GM10266 (cell line): ENCODE measurements at regions not wholly inside any gene's neighbourhood (a gene's known extent, or its start where the extent isn't known, plus 50 kb on each side); places are given as distances from the start of the nearest gene placed in this dataset.

ENCODE experiments used
- DNase-seq: peaks from one replicate; pipeline ENCODE4 v3.0.0; 2012; ENCODE audit errors: extremely low spot score
- TF ChIP-seq, protein P1 (sequence below): IDR thresholded peaks from 2 replicates; pipeline ENCODE4 v1.5.1; 2012; ENCODE audit warnings: mild to moderate bottlenecking, low read depth; ENCODE audit not compliant: control insufficient read depth, insufficient read depth; ENCODE audit errors: missing control alignments

DNA sequence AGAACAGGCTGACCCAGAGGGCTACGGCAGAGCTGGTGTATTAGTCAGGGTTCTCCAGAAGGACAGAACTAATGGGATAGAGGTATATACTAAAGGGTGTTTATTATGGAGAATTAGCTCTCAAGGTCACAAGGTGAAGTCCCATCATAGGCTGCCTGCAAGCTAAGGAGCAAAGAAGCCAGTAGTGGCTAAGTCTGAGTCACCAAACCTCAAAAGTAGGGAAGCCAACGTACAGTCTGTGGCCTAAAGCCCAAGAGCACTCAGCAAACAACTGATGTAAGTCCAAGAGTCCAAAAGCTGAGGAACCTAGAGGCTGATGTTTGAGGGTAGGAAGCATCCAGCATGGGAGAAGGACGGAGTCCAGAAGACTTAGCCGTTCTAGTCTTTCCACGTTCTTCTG, 179.2 kb downstream of the BACH1 start:
- TF ChIP-seq, protein P1, sequence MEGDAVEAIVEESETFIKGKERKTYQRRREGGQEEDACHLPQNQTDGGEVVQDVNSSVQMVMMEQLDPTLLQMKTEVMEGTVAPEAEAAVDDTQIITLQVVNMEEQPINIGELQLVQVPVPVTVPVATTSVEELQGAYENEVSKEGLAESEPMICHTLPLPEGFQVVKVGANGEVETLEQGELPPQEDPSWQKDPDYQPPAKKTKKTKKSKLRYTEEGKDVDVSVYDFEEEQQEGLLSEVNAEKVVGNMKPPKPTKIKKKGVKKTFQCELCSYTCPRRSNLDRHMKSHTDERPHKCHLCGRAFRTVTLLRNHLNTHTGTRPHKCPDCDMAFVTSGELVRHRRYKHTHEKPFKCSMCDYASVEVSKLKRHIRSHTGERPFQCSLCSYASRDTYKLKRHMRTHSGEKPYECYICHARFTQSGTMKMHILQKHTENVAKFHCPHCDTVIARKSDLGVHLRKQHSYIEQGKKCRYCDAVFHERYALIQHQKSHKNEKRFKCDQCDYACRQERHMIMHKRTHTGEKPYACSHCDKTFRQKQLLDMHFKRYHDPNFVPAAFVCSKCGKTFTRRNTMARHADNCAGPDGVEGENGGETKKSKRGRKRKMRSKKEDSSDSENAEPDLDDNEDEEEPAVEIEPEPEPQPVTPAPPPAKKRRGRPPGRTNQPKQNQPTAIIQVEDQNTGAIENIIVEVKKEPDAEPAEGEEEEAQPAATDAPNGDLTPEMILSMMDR: no peak
- DNase-seq: no peak

DNA sequence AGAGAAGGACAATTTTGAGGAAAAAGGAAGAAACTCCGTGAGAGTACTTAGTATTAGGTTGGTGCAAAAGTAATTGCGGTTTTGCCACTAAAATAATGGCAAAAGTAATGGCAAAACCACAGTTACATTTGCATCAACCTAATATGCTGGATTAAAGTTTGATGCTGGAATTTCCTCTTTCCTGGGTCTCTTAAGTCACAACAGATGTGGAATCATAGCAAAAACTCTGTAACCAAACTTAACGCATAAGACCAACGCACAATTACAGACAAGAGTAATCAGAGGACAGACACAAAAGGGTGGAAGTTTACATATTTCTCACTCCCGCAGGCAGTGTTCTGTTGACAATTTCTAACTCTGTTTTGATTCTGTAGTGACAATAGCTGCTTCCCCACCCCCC, 182.4 kb downstream of the BACH1 start:
- no peak for DNase-seq
- TF ChIP-seq, protein P1: no peak

DNA sequence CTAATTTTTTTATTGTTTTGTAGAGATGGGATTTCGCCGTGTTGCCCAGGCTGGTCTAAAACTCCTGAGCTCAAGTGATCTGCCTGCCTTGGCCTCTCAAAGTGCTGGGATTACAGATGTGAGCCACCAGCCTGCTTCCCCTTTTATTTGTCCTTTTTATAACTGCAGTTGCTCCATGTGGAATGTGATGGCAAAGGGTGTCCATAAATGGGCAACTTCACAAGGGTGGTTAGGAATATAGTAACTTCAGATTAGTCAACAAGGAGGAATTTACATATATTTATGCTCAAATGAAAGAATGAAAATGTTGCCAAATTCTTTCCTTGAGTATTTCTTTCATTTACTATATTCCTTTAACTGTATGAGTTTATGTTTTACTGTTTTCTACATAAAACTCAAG, 182.9 kb downstream of the BACH1 start:
- DNase-seq: no peak
- TF ChIP-seq, protein P1: no peak

DNA sequence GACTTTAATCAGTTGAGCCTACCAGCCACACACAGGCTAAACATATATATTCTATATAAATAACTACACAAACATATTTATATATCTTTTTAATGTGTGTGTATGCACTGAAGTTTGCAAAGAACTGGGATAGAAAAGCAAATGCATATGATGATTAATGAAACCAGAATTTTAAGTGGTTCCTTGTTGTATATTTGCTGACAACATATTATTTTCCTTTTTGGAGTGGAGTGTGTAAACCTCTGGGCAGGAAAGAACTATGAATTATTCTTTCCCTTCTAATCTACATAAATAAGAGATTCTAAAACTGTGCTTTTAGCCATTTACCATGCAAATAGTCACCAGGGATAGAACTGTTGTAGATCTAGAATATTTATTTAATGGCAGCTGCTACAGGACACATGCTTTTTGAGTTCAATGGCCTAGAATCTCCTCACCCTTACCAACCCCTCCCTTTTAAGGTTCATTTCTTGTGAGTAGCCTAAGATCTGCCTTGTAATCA, 187.6 kb downstream of the BACH1 start:
- TF ChIP-seq, protein P1: no peak
- DNase-seq: no peak
